Ovary (tissue), 3 donors: ENCODE measurements at regions not wholly inside any gene's neighbourhood (a gene's known extent, or its start where the extent isn't known, plus 50 kb on each side); places are given as distances from the start of the nearest gene placed in this dataset.

ENCODE experiments used
- CTCF ChIP-seq, 3 donors: fragments of 450-650 bp in 2 of 3; fragments of 200-600 bp in 1 of 3; IDR thresholded peaks; one replicate each; pipeline versions ENCODE4 v1.5.1 to v1.8.0; 2016 to 2022; ENCODE audit warnings: antibody characterized with exemption in 3 of 3, mild to moderate bottlenecking in 1 of 3
- EP300 ChIP-seq: sonication (generic); formaldehyde crosslinking; IDR thresholded peaks from one replicate; pipeline ENCODE4 v1.6.1; 2017; ENCODE audit warnings: antibody characterized with exemption
- POLR2A ChIP-seq: fragments of 450-650 bp; IDR thresholded peaks from one replicate; pipeline ENCODE4 v1.6.1; 2017; ENCODE audit warnings: antibody characterized with exemption, mild to moderate bottlenecking, moderate library complexity
- donor health status: DM: no; HTN: no; CAD: no.

DNA sequence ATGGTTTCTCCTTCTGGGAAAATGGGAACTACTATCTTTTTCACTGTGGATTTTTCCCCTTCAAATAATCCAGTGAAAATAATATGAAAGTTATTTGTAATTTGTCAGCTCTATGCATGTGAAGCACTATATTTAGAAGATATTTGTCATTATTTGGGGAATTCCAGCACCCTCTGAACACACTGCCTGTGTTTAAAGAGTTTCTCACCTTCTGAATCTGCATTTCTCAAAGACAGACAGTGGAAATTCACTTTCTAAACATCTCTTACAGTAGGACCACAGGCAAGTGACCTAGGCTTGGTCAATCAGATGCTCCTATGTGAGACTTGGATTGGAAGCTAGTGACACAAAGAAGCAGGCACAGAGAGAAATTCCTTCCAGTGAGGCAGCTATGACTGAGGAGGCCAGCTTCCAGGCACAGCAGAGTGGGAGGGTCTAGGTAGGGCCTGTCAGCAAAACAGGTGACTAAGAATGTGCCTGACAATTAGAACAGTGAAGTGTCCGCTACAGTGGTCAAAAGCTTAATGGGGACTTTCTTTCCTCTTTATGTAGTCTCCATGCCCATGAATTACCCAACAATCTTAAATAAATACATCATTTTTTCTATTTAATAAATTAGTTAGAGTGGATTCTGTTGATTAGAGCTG is 167.2 kb downstream of the HMHB1 start:
- no peak for TF ChIP-seq CTCF (IDR thresholded peaks at IDR 0.05)
- TF ChIP-seq EP300: no peak
- no peak for TF ChIP-seq POLR2A
